Activated CD4-positive, alpha-beta T cell treated with anti-CD3 and anti-CD28 coated beads for 4 hours (primary cell): ENCODE measurements at regions not wholly inside any gene's neighbourhood (a gene's known extent, or its start where the extent isn't known, plus 50 kb on each side); places are given as distances from the start of the nearest gene placed in this dataset.

Experiments used
- DNase-seq, 2 donors: peaks; one replicate each; pipeline ENCODE4 v3.0.0-alpha.2; 2020

DNA sequence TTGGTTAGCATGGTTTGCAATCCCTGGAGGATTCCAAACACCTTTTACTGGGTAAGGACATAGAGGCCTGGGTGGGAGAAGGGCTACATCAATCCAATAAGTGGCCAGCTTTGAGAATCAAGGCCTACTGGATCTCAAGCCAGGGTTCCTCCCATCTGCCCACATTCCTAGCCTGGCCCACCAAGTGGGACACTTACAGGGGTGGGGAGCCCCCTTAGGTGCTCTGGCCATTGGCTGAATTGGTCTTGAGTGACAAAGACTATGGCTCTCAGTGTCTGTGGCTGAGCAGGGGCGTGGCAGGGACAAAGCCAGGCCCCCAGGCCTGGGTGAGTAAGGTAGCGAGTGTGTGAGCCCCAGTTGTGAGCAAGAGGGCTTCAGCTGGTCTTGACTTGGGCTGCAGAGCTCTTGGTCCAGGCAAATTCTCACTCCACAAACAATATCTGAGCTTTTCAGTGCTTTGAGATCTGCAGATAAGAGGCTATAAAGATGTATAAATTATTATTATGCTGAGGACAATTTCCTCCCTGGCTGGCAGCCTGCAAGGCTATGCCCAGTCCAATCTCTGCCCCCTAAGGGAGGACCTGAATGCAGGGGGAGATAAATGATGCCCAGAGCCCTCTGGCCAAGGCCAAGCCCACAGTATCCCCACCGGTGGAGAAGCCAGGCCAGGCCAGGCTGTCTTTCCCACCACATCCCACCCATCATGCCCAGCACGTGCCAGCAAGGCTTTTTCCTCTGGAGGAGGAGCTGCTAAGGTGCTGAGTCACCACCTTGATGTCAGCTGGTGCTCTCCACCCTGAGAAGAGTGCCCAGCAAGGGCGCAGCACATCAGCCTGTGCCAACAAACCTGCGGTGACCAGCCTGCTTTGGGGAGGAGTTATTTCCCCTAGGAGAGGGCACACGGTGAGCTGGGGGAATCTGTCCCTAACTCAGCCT, 80.7 kb upstream of the DUSP5 start:
- DNase-seq, result no peak

DNA sequence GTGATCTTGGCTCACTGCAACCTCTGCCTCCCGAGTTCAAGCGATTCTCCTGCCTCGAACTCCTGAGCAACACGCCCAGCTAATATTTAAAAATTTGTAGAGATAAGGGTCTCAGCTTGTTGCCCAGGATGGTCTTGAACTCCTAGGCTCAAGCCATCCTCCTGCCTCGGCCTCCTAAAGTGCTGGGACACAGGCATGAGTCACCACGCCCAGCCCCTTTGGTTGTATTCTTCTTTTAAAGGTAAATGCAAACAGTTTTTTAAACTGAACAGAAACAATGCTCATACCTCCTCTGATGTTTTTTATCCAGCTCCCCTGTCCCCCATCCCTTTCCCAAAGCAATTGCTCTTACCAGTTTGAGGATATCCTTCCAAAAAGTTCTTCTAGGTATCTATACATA, 79.5 kb upstream of the DUSP5 start:
- no peak for DNase-seq

DNA sequence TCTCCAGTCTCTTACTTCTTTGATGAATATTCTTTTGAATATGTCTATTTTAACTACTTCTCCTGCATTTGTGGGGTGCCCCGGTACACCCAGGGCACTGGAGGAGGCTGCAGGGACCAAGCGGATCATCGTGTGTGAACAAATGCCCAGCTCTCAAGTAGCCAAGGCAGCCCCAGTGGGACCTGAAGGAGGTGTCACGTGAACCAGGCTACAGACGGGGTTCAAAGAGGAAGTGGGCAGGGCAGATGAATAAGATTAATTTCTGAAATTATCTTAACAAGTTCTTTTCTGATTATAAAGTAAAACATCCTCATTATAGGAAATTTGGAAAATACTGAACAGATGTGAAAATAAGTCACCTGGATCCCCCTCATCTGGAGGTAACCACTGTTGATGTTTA, 78.4 kb upstream of the DUSP5 start:
- DNase-seq, result no peak

DNA sequence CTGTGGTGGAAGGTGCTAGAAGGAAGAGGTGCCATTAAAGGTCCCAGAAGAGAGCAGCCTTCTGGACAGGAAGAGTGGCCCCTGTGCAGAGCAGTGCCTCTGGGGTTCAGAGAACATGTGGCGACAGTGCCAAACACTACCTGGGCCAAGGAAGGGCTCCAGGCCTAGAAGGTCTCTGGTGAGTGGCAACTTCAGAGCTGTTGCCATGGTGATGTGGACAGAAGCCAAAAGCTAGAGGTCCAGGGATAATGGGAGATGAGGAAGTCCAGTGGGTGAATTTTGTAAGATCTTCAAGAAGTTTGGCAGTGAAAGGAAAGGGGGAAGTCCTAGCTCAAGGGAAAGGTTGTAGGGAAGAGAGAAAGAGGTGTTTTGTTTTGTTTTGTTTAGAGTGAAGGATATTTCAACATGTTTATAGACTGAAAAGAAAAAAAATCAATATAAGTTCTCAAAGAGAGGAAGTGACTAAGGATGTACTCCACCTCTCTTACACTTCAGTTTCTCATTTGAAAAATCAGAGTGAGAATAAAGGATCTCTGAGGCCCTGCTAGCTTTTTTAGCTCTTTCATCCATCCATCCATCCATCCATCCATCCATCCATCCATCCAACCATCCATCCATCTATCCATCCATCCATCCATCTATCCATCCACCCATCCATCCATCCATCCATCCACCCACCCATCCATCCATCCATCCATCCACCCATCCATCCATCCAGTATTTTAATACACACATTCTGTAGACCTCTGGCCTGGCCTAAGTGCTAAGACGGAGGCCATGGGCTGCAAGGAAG, 77.1 kb upstream of the DUSP5 start:
- DNase-seq, result no peak

DNA sequence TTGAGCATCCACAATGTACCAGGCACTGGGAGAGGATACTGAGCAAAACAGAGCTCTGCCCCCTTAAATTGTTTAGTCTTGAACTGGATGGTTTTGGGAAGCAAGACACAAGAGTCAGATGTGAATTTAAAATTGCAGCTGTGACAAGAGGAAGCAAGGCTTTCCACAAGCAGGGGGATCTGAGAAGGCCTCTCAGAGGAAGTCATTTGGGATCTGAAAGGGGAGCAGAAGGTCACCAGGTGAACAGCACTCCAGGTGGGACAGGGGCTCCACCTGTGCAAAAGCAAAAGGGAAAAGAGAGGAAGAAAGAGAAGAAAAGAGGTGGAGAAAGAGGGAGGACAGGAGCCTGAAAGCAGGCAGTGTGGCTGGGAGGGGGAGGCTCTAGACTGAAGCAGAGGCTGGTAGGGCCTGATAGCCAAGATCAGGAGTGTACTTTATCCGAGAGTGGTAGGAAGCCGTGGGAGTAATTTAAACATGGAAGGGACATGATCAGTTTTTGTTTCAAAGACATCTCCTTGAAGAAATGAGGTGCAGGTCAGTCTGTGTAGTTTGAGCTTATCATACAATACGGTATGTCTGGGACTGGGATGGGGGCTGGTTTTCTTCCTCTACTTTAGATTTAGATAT, 76.1 kb upstream of the DUSP5 start:
- no peak for DNase-seq

DNA sequence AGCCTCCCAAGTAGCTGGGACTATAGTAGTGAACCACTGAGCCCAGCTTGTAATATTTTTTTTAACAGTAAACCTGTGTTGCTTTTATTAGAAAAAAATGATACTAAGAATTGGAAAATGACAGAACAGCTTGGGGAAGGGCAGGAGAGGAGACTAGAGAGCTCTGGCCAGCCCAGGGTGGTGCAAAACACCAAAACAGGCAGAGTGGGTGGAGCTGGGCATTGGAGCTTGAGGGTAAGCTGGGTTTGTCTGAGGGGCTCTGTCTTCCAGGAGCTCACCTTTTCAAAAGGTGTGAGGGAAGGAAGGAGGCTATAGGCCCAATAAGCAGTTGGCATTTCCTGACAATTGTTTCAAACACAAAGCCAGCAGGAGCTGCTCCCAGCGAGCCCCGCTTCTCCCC, 75.2 kb upstream of the DUSP5 start:
- DNase-seq, result no peak

DNA sequence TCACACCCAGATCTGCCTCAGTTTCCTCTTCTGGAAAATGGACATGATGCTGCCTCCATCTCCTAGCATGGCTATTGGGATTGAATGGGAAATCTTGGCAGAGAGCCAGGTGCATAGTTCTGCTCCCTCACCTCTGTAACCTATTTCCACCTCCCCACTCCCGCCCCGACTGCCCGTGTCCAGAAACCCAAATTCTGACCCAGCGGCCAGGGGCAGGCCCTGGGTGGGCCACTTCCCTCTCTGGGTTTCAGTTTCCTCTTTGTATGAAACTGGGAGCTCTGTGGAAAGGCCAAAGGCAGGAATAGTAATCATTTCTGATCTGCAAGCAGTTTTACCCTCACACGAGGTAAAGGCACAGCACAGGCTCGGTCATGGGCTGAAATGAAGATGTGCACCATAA, 74.1 kb upstream of the DUSP5 start:
- DNase-seq, result no peak

DNA sequence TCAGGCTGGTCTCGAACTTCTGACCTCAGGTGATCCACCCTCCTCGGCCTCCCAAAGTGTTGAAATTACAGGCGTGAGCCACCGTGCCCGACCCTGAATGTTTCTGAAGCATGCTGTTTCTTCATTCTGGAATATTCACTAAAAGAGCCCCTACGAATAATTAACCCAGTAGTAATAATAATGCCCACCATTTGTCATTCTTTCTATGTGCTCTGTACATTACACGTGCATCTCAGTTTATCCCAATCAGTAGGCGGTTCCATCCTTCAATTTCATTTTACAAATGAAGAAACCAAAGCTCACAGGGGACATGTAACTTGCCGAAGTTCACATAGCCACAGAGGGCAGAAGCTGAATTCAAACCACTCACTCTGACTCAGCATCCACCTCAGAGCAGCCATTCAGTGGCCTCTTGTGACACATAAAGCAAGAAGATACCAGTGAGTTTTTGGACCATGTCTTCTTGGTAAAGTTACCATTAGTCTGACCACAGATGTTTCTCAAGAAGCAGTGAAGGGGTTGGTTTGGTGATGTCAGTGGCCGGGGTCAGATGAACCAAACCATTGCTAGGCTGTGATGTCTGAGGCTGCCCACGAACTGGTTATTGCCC, 71.9 kb upstream of the DUSP5 start:
- peak; percentile 38 to 44 for DNase-seq

DNA sequence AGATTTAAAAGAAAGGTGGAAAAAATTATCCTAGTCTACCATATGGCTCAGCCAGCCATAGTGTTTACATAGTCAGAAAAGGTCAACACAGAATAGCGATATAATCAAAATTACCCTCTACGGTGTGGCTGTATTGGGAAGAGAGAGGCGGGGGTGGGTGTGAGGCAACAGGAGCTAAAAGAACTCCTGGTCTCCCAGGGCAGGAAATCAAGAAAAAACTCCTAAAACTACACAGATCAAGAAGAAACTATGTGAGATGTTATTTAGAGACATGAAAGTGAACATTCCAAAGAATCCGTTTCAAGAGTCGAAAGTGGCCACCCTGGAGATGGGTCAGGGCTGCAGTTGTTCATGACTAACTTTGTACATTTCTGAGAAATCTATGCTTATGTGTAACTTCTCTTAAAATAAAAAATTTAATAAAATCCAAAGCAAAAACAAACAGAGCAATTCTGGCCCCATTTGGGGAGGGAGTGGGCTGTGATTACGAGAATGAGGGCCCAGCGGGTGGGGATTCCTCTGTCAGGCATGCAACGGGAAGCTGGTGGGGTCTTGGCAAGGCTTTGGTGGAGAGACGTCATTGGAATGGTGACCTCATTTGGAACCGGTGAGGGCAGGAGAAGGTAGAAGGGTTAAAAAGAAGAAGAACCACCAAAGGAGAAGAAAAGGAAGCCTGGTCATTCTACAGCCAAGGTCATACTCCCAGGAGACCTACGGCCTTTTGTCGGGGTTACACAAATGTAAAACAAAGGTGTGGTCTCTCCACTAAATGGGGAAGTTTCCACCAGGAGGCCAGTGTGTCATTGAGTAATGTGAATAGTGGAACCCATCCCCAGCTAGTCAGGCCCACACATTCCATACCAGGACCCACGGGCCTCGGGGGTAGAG, 71.2 kb upstream of the DUSP5 start:
- no peak for DNase-seq

DNA sequence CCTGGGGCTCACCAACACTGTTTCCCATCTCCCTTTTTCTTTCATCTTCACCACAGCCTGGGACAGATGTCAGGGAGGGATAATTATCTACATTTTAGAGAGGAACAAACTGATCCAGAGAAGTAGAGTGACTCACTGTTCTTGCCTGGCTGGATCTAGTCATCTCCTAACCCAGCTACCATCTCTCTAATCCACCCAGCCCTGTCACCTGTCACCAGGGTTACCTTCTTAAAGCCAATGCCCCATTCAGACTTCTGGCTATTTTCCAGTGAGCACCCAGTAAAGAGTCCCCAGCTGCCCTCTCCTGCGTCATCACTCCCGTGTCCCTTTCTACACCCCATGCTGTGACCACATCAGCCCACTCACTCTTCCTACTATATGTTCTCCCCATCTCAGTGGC, 68.4 kb upstream of the DUSP5 start:
- no peak for DNase-seq

DNA sequence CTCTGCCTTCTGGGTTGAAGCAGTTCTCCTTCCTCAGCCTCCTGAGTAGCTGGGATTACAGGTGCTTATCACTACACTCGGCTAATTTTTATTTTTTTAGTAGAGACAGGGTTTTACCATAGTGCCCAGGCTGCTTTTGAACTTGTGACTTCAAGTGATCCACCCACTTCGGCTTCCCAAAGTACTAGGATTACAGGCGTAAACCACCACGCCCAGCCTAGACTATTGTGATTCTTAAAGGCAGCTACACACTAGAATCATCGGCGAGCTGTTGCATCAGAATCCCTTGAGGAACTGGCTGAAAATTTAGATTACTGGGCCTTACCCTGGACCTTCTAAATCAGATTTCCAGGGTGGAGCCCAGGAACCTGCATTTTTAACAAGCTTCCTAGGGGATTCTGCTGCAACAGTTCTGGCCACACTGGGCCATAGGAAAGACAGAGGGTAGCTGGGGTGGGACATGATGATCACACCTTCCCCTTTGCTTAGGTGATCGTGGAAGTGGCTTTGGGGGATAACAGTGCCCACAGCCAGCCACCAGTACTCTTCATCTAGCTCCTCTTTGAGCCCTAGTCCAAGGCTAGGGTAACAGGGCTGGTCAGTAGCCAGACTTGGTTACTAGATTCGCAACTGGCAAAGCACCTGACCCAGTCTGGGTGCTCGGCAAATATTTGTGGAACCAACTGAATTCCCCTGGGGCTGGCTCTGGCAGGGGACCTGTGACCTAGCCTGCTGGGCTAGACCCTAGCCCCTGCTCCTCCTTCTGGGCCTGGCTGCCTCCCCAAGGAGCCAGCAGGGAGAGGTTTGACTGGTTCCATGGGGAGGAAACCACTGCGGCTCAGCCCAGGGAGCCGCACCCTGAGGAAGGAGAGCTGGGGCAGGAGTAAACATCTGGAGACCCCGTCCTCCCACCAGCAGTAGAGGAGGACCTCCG, 67.1 kb upstream of the DUSP5 start:
- DNase-seq, result no peak

DNA sequence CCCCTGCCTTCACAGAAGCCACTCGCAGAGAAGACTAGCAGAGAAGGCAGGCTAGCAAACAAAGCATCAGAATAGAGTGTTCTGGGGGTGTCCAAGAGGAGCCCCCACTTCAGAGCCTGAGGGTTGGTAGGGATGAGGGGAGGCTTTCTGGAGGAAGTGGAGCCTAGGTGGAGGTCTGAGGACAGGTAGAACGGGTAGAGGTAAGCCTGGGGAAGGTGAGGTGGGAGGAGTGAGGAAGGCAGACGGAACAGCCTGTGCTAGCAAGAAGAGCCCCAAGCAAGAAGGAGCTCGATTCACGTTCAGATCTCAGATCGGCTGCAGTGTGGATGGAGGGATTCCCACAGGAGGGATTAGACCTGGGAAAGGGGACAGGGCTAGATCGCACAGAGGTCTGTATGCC, 66.0 kb upstream of the DUSP5 start:
- no peak for DNase-seq

DNA sequence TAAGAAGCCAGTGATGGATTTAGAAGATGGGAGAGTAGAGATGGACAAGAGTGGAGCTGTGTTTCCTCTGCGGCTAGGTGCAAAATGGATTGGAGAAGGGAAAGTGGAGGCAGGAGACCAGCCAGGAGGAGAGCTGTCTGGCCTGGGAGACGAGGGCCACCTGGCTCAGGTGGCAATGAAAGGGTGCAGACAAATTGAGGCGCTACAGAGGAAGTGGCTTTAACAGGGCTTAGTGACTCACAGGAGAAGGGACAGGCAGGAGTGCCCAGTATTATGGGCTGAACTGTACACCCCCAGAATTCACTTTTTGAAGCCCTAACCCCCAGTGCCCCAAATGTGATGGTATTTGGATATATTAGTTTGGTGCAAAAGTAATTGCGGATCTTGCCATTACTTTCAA, 65.6 kb upstream of the DUSP5 start:
- no peak for DNase-seq

DNA sequence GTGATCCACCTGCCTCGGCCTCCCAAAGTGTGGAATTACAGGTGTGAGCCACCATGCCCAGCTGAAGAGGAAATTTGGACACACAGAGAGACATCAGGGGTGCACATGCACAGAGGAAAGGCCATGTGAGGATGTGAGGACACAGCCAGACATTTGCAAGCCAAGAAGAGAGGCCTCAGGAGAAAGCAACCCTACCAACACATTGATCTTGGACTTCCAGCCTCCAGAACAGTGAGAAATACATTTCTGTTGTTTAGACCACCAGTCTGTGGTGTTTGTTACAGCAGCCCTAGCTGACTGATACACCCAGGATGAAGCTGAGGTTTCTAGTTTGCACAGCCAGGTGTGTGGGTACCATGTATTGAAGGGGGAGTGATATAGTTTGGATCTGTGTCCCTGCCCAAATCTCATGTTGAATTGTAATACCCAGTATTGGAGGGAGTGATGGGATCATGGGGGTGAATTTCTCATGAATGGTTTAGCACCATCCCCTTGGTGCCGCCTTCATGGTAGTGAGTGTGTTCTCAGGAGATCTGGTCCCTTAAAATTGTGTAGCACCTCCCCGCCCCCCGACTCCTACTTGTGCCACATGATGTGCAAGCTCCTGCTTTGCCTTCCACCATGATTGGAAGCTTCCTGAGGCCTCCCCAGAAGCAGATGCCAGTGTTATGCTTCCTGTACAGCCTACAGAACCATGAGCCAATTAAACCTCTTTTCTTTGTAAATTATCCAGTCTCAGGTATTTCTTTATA, 64.7 kb upstream of the DUSP5 start:
- no peak for DNase-seq

DNA sequence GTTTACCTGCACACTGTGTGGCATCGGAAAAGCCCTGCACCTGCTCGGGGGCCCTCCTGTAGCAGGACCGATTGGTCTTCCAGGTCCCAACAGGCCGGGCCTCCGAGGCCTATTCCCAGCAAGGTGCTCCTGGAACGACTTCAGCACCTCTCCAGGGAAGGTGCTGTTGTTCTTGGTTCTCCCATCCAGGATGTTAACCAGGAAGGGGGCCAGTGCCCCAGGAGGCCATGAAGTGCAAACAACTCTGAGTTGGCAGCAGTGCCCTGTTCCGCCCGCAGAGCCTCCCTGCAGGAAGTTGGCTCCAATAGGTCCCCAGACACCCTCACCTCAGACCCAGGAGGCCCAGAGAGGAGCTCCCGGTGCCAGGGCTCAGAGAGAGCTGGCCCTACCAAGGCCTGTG, 64.0 kb upstream of the DUSP5 start:
- DNase-seq, result no peak

DNA sequence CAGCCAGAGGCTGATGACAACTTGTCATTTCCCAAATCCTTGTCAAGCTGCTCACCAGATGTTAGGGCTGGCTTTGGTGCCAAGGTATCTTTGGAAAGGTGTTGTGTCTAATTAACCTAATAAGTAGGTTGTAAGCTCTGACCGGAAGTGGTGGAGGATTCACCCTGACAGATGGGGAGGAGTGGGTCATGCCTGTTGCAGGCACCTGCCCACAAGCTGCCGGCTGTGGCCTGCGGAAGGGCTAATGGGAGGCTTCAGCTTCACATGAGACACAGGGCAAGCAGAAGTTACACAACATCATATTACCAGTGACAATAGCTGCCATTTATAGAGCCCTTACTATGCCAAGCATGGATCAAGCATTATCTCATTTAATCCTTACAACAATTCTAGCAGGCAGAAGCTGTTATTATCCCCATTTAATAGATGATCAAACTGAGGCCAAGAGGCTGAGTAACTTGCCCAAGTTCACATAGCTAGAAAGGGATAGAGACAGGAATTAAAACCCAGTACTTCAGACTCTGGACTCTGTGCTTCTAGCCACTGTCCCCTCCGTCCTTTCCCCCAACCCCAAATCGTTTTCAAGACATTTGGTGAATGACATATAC, 63.1 kb upstream of the DUSP5 start:
- DNase-seq, result no peak

DNA sequence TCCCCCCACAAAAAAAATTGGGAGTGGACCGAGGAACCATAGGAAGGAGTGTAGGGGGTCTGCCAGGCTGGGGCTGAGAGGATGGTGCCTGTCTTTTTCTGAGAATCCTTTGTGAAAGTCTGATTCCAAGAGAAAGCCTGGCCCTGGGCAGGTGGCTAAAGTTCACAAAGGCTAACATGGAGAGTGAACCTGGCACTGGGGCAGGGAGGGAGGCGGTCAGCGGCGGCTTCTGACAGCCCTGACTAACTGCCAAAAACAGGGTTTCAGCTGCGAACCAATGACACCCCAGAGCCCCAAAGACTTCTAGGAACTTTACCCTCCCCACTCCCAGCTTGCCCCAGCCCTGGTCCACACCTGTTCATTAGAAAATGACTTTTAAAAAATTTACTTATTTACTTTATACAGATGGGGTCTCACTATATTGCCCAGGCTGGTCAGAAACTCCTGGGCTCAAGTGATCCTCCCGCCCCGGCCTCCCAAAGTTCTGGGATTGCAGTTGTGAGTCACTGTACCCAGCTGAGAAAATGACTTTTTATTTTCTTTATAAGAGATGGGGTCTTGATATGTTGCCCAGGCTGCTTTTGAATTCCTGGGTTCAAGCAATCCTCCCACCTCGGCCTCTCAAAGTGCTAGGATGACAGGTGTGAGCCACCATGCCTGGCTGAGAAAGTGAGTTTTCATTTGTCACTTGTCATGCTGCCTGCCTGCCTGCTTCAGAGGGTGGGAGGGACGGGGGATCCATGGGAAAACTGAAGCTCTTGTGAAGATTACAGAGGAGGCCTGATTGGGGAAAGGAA, 61.0 kb upstream of the DUSP5 start:
- DNase-seq, result no peak

DNA sequence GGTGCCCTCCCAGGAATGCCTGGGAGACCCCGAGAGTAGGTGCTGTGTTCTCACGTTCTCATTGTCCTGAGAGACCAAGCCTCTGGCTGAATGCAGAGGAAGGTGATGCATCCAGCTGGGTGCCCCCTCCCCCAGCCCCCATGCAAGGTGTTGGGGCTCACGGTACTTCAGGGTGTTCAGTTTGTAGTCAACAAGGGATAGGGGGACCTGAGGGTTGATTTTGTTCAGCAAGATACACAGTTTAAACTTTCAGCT, 60.4 kb upstream of the DUSP5 start:
- DNase-seq, result no peak

DNA sequence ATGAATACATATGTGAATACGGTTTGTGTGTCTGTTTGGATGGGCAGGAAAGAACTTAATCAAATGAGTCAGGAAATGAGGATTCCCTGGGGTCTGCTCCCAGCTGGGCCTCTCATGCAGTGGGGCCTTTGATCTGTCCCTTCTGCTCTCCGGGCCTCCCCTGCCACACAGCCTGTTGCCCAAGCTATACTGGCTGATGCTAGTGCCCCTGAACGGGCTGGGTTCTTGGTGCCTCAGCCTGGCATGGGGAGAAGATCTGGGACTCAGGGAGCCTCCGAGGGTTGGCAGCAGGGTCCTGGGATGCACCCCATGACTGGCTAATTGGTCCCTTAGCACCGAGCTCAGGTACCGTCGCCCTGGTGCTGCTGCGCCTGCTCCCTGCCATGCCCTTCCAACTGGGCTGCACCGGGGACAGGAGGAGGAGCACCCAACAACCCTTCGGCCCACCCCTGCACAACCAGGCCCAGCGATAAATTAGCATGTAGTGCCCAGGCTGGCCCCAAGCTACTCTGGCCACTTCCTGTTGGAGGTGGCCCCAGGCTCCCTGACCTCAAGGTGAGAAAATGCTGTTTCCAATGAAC, 59.9 kb upstream of the DUSP5 start:
- DNase-seq, result no peak
